Stimulated activated naive CD8-positive, alpha-beta T cell treated with anti-CD3 and anti-CD28 coated beads, Interleukin-15, Interleukin-2, amounts not matched to agents 100 ng/mL and 50 ng/mL, for 24 hours (primary cell): ENCODE measurements at regions not wholly inside any gene's neighbourhood (a gene's known extent, or its start where the extent isn't known, plus 50 kb on each side); places are given as distances from the start of the nearest gene placed in this dataset.

ENCODE experiments used
- H3K27ac Mint-ChIP-seq: one replicate; pipeline ENCODE4 v1.8.0; 2021; ENCODE audit warnings: mild to moderate bottlenecking, mixed read lengths
- H3K27me3 Mint-ChIP-seq: one replicate; pipeline ENCODE4 v1.8.0; 2021; ENCODE audit warnings: mixed read lengths
- H3K36me3 Mint-ChIP-seq: one replicate; pipeline ENCODE4 v1.8.0; 2021; ENCODE audit warnings: low read depth, mixed read lengths
- H3K4me1 Mint-ChIP-seq: one replicate; pipeline ENCODE4 v1.8.0; 2021; ENCODE audit warnings: low read depth, mixed read lengths
- H3K4me3 Mint-ChIP-seq: one replicate; pipeline ENCODE4 v1.8.0; 2021; ENCODE audit warnings: mild to moderate bottlenecking, mixed read lengths
- H3K9me3 Mint-ChIP-seq: one replicate; pipeline ENCODE4 v1.8.0; 2021; ENCODE audit warnings: mixed read lengths

- Mint-ChIP-seq H3K27me3 (peaks cover 4% of the 10 kb centered on the region), H3K27ac (no peak overlapping the region), H3K4me1 (no peaks in the 10 kb centered on the region), H3K36me3 (no peaks in the 10 kb centered on the region), H3K4me3 (no peak overlapping the region), H3K9me3 (no peaks in the 10 kb centered on the region)
Measured at GRCh38 chr20:20932156-20932555, 174.0 kb downstream of the LINC00237 start.

DNA sequence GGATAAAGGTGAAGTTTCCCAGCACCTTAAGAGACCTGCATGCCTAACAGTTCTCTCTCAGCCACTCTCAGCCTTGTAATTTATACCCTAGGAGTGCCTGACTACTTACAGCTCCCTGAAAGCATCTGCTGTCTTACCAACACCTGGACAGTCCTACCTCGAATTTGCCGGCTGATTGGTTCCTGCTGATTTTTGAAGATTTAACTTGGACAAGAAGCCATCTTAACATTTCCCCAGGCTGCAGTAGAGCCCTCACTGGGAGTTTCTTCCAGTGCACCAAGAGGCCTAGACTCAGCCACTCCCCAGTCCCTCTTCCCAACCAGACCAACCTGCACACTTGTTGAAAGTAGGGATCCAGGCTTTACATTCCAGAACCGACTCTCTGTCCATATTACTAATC lies 174.5 kb downstream of the LINC00237 start:
- H3K4me1 Mint-ChIP-seq: no peaks in the 10 kb centered on the region
- H3K27ac Mint-ChIP-seq: no peak overlapping the region
- no peak overlapping the region for H3K4me3 Mint-ChIP-seq
- peaks cover 4% of the 10 kb centered on the region for H3K27me3 Mint-ChIP-seq
- no peaks in the 10 kb centered on the region for H3K9me3 Mint-ChIP-seq
- H3K36me3 Mint-ChIP-seq: no peaks in the 10 kb centered on the region

- Mint-ChIP-seq H3K36me3 (no peaks in the 10 kb centered on the region), H3K9me3 (no peaks in the 10 kb centered on the region), H3K4me3 (no peak overlapping the region), H3K27ac (no peak overlapping the region), H3K4me1 (no peaks in the 10 kb centered on the region), H3K27me3 (peaks cover 4% of the 10 kb centered on the region)
Measured at GRCh38 chr20:20931024-20931423, 175.1 kb downstream of the LINC00237 start.

GRCh38 chr20:20930500-20930899 lies 175.7 kb downstream of the LINC00237 start:
- peaks cover 4% of the 10 kb centered on the region for H3K27me3 Mint-ChIP-seq
- H3K36me3 Mint-ChIP-seq: no peaks in the 10 kb centered on the region
- no peak overlapping the region for H3K4me3 Mint-ChIP-seq
- no peaks in the 10 kb centered on the region for H3K9me3 Mint-ChIP-seq
- H3K27ac Mint-ChIP-seq: no peak overlapping the region
- H3K4me1 Mint-ChIP-seq: no peaks in the 10 kb centered on the region

GRCh38 chr20:20929341-20929740 lies 176.8 kb downstream of the LINC00237 start:
- Mint-ChIP-seq H3K4me1 (no peaks in the 10 kb centered on the region), H3K36me3 (no peaks in the 10 kb centered on the region), H3K27ac (no peak overlapping the region), H3K27me3 (peaks cover 1% of the 10 kb centered on the region), H3K4me3 (no peak overlapping the region), H3K9me3 (no peaks in the 10 kb centered on the region)

DNA sequence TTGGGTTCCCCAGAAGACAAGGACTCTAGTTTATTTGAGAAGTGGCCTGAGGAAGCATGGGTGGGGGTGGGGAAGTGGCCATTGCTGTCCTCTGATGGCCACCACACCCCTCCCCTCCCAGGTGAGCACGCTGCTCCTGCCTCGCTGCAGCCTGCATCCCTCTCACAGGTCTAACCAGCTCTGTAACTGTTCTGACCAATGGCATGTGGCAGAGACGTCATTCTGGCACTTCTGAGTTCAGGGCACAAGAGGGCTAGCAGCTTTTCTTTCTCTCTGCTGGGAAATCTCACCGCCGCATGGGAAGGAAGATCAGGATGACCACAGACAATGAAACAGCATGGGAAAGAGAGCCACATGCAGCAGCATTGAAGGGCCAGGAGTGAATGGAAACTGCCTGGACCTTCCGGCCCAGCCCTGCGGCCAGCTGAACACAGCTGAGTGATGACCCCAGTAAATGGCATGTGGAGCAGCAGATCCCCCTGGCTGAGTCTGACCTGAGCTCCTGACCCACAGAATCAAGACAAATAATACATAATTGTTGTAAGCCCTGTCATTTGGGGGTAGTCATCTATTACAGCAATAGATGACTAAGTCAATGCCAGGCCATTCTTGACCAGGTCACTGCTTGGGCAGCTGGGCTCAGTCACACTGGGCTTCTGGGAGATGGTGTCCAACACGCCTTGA lies 179.8 kb downstream of the LINC00237 start:
- Mint-ChIP-seq H3K4me3 (no peak overlapping the region), H3K36me3 (no peaks in the 10 kb centered on the region), H3K4me1 (no peaks in the 10 kb centered on the region), H3K27me3 (peaks cover 5% of the 10 kb centered on the region), H3K9me3 (no peaks in the 10 kb centered on the region), H3K27ac (no peak overlapping the region)

- no peaks in the 10 kb centered on the region for H3K4me1 Mint-ChIP-seq
- no peaks in the 10 kb centered on the region for H3K36me3 Mint-ChIP-seq
- peaks cover 8% of the 10 kb centered on the region for H3K27me3 Mint-ChIP-seq
- peaks cover 25% of the 10 kb centered on the region for H3K9me3 Mint-ChIP-seq
- no peak overlapping the region for H3K27ac Mint-ChIP-seq
- H3K4me3 Mint-ChIP-seq: no peak overlapping the region
Measured at GRCh38 chr20:20920433-20920832, 185.7 kb downstream of the LINC00237 start.

- H3K27me3 Mint-ChIP-seq: peaks cover 9% of the 10 kb centered on the region
- H3K4me1 Mint-ChIP-seq: no peaks in the 10 kb centered on the region
- no peak overlapping the region for H3K27ac Mint-ChIP-seq
- H3K9me3 Mint-ChIP-seq: peaks cover 29% of the 10 kb centered on the region
- H3K36me3 Mint-ChIP-seq: no peaks in the 10 kb centered on the region
- no peak overlapping the region for H3K4me3 Mint-ChIP-seq
Measured at GRCh38 chr20:20915844-20916243, 190.3 kb downstream of the LINC00237 start.

DNA sequence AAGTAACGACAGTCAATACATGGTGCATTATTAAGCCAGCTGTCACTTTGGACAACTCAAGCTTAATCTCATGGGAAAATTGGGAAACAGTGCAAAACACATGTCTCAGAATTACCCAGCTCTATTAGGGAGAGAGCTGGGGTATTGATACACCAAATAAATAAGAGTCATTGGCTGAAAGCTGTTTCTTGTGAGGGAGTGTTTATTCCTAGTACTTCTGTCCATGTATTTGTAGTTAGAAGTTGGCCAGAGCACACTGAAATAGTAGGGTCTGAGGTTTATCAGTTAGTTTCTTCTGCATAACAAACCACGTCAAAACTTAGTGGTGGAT lies 192.0 kb upstream of the RALGAPA2 start:
- Mint-ChIP-seq H3K4me3 (no peak overlapping the region), H3K36me3 (no peaks in the 10 kb centered on the region)

GRCh38 chr20:20903773-20904500 lies 191.5 kb upstream of the RALGAPA2 start:
- Mint-ChIP-seq H3K4me3 (no peak overlapping the region), H3K27ac (no peak overlapping the region), H3K9me3 (no peaks in the 10 kb centered on the region), H3K4me1 (no peaks in the 10 kb centered on the region), H3K27me3 (peaks cover 14% of the 10 kb centered on the region), H3K36me3 (no peaks in the 10 kb centered on the region)

More for the DNA sequence above, 192.0 kb upstream of the RALGAPA2 start:
- no peaks in the 10 kb centered on the region for H3K9me3 Mint-ChIP-seq
- peaks cover 14% of the 10 kb centered on the region for H3K27me3 Mint-ChIP-seq
- no peaks in the 10 kb centered on the region for H3K4me1 Mint-ChIP-seq
- no peak overlapping the region for H3K27ac Mint-ChIP-seq

- no peak overlapping the region for H3K4me3 Mint-ChIP-seq
- H3K4me1 Mint-ChIP-seq: no peaks in the 10 kb centered on the region
- peaks cover 3% of the 10 kb centered on the region for H3K27me3 Mint-ChIP-seq
- H3K36me3 Mint-ChIP-seq: no peaks in the 10 kb centered on the region
- no peaks in the 10 kb centered on the region for H3K9me3 Mint-ChIP-seq
- H3K27ac Mint-ChIP-seq: no peak overlapping the region
Measured at GRCh38 chr20:20897922-20898321, 185.5 kb upstream of the RALGAPA2 start.

DNA sequence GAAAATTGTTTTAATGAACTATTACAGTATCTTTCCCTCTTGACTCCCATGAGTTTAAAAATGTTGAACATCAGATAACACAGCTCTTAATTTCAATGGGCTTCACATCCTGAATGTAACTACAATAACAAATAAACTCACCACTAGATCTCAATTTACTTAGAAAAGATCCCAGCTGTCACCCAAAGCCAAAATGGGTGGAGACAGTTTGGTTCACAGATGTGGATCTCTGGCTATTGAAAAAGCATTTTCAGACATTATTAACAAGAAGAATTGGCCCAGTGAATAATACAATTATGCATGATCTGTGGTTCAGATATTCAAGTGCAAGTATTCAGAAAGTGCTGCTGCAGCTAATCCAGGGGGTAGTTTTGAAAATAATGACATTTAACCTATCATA lies 184.7 kb upstream of the RALGAPA2 start:
- Mint-ChIP-seq H3K4me1 (no peaks in the 10 kb centered on the region), H3K4me3 (no peak overlapping the region), H3K27ac (no peak overlapping the region), H3K27me3 (peaks cover 4% of the 10 kb centered on the region), H3K36me3 (no peaks in the 10 kb centered on the region), H3K9me3 (no peaks in the 10 kb centered on the region)

- Mint-ChIP-seq H3K27ac (no peak overlapping the region), H3K27me3 (peaks cover 7% of the 10 kb centered on the region), H3K4me1 (no peaks in the 10 kb centered on the region), H3K4me3 (no peak overlapping the region), H3K36me3 (no peaks in the 10 kb centered on the region), H3K9me3 (no peaks in the 10 kb centered on the region)
Measured at GRCh38 chr20:20896606-20897005, 184.2 kb upstream of the RALGAPA2 start.

DNA sequence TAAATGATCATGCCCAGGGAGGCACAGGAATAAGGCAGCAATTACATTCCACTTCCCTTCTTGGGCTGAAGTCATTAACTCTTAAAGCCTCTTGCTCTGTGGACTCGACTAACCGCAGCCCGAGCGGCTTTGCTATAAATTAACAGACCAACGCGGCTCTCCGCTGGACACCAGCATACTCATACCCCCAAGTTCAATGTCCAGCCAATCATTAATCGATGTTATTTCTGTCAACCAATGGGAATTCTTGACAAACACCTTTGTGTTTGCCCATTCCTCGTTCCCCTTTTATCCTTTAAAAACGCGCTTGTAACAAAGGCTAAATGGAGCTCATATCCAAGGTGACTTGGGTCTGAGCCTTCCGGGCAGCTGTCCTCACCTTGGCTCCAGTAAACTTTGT lies 183.1 kb upstream of the RALGAPA2 start:
- Mint-ChIP-seq H3K4me3 (no peak overlapping the region), H3K27ac (no peak overlapping the region), H3K9me3 (no peaks in the 10 kb centered on the region), H3K27me3 (peaks cover 8% of the 10 kb centered on the region), H3K4me1 (no peaks in the 10 kb centered on the region), H3K36me3 (no peaks in the 10 kb centered on the region)

- Mint-ChIP-seq H3K4me3 (no peak overlapping the region), H3K27me3 (peaks cover 11% of the 10 kb centered on the region), H3K27ac (no peak overlapping the region)
Measured at GRCh38 chr20:20894753-20895152, 182.3 kb upstream of the RALGAPA2 start.

GRCh38 chr20:20894280-20894679 lies 181.8 kb upstream of the RALGAPA2 start:
- Mint-ChIP-seq H3K36me3 (no peaks in the 10 kb centered on the region), H3K4me1 (no peaks in the 10 kb centered on the region), H3K9me3 (no peaks in the 10 kb centered on the region), H3K27me3 (peaks cover 12% of the 10 kb centered on the region), H3K27ac (no peak overlapping the region), H3K4me3 (no peak overlapping the region)

More at GRCh38 chr20:20894753-20895152, 182.3 kb upstream of the RALGAPA2 start:
- no peaks in the 10 kb centered on the region for H3K4me1 Mint-ChIP-seq
- H3K36me3 Mint-ChIP-seq: no peaks in the 10 kb centered on the region
- H3K9me3 Mint-ChIP-seq: no peaks in the 10 kb centered on the region
